Neural progenitor cell (in vitro differentiated cells): ENCODE measurements at regions not wholly inside any gene's neighbourhood (a gene's known extent, or its start where the extent isn't known, plus 50 kb on each side); places are given as distances from the start of the nearest gene placed in this dataset.

ENCODE experiments used
- DNase-seq: peaks from one replicate; pipeline ENCODE4 v3.0.0-alpha.2; 2016; ENCODE audit warnings: low spot score
- H2AFZ ChIP-seq: fragments of 200-600 bp; sonication (generic); replicated peaks from 2 replicates; pipeline ENCODE4 v1.6.1; 2016; ENCODE audit warnings: antibody characterized with exemption
- H3F3A ChIP-seq: fragments of 200-600 bp; sonication (generic); 2 replicates; pipeline ENCODE4 v1.6.1; 2016; ENCODE audit warnings: antibody characterized with exemption, low read depth
- H3K27ac ChIP-seq: fragments of 200-600 bp; sonication (generic); 2 replicates; pipeline ENCODE4 v1.5.1; 2016; ENCODE audit warnings: mild to moderate bottlenecking
- H3K27me3 ChIP-seq: fragments of 200-600 bp; sonication (generic); 2 replicates; pipeline ENCODE4 v1.6.1; 2016; ENCODE audit warnings: mild to moderate bottlenecking, moderate library complexity
- H3K36me3 ChIP-seq: fragments of 200-600 bp; sonication (generic); 2 replicates; pipeline ENCODE4 v1.5.1; 2016
- H3K4me1 ChIP-seq: fragments of 200-600 bp; sonication (generic); 2 replicates; pipeline ENCODE4 v1.6.1; 2016; ENCODE audit warnings: mixed run types
- H3K4me2 ChIP-seq: fragments of 200-600 bp; sonication (generic); 2 replicates; pipeline ENCODE4 v1.6.1; 2016
- H3K4me3 ChIP-seq: fragments of 200-600 bp; sonication (generic); 2 replicates; pipeline ENCODE4 v1.5.1; 2016
- H3K79me2 ChIP-seq: fragments of 200-600 bp; sonication (generic); 2 replicates; pipeline ENCODE4 v1.6.1; 2016; ENCODE audit warnings: low read depth
- H3K9ac ChIP-seq: fragments of 200-600 bp; sonication (generic); 2 replicates; pipeline ENCODE4 v1.6.1; 2016
- H3K9me3 ChIP-seq: fragments of 200-600 bp; sonication (generic); 2 replicates; pipeline ENCODE4 v1.5.1; 2016; ENCODE audit warnings: low read depth
- H4K20me1 ChIP-seq: fragments of 200-600 bp; sonication (generic); 2 replicates; pipeline ENCODE4 v1.6.1; 2016; ENCODE audit warnings: low read depth
- H3K27ac Mint-ChIP-seq: 3 replicates; pipeline ENCODE4 v1.8.0; 2021; ENCODE audit warnings: mixed read lengths
- H3K27me3 Mint-ChIP-seq: 2 replicates; pipeline ENCODE4 v1.8.0; 2022; ENCODE audit warnings: low read depth, mild to moderate bottlenecking, inconsistent platforms, moderate library complexity, mixed read lengths; ENCODE audit not compliant: insufficient read depth
- H3K36me3 Mint-ChIP-seq: 3 replicates; pipeline ENCODE4 v1.8.0; 2021; ENCODE audit warnings: mixed read lengths
- H3K4me1 Mint-ChIP-seq: 3 replicates; pipeline ENCODE4 v1.8.0; 2021; ENCODE audit warnings: mixed read lengths
- H3K4me3 Mint-ChIP-seq: 3 replicates; pipeline ENCODE4 v1.8.0; 2021; ENCODE audit warnings: mild to moderate bottlenecking, moderate library complexity, mixed read lengths
- H3K9me3 Mint-ChIP-seq: 3 replicates; pipeline ENCODE4 v1.8.0; 2020; ENCODE audit warnings: mixed read lengths
- EZH2 ChIP-seq: fragments of 200-600 bp; sonication (generic); IDR thresholded peaks from 2 replicates; pipeline ENCODE4 v1.6.1; 2017; ENCODE audit warnings: antibody characterized with exemption, mild to moderate bottlenecking, moderate library complexity
- EZH2phosphoT487 ChIP-seq: fragments of 200-600 bp; sonication (generic); IDR thresholded peaks from 2 replicates; pipeline ENCODE4 v1.6.1; 2017; ENCODE audit warnings: antibody characterized with exemption
- TF ChIP-seq, protein P1 (sequence below): fragments of 200-600 bp; sonication (generic); IDR thresholded peaks from 2 replicates; pipeline ENCODE4 v1.5.1; 2017; ENCODE audit warnings: antibody characterized with exemption, mild to moderate bottlenecking

DNA sequence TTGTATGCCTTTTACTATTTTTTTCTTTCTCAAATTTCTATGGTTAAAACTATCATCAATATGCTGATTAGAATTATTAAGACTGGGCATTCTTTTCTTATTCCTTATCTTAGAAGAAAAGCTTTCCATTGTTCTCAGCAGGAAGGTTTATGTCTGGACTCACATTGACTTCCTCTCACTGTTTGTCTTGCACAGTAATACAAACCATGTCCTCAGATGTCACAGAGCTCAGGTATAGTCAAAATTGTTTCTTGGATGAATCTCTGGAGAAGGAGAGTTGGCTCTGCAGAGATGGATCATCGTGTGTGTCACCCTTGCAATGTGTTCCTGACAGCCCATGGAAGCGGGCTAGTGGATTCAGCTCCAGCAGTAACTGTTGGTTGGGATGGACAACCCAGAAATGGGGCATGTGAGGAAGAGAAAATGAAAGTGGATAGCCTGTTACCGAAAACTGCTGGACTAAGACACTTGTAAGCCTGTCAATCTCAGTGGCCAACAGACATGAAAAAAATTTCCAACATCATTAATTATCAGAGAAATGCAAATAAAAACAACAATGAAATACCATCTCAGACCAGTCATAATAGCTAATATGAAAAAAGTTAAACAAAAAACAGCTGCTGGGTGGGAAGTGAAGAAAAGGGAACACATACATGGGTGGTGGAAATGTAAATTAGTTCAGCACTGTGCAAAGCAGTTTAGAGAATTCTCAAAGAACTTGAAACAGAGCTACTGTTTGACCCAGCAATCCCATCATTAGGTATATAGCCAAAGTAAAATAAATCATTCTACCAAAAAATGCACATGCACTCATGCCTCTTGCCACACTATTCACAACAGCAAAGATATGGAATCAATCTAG is 967.8 kb downstream of the TMEM121 start:
- peaks cover 19% of the 10 kb centered on the region for H3K9me3 ChIP-seq
- H3K9me3 Mint-ChIP-seq: peaks cover 57% of the 10 kb centered on the region

DNA sequence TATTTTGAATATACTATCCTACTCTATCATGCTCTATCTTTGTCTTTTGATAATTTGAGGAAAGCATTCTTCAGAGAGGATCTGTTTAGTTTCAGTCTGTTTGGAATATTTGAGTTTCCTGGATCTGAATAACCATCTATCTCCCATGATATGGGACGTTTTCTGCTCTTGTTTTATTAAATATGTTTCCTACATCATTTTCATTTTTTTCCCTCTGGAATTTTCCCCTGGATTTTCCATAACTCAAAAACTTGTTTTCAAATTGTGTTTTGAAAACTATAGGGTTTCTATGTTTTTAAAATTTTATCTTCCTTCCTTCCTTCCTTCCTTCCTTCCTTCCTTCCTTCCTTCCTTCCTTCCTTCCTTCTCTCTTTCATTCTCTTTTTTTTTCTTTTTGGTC is 974.2 kb downstream of the TMEM121 start:
- H3K27ac ChIP-seq: no peak overlapping the region
- Mint-ChIP-seq H3K4me3 (no peak overlapping the region), H3K27me3 (peaks cover 4% of the 10 kb centered on the region), H3K27ac (no peak overlapping the region), H3K4me1 (no peaks in the 10 kb centered on the region), H3K36me3 (no peaks in the 10 kb centered on the region), H3K9me3 (peaks cover 46% of the 10 kb centered on the region)
- TF ChIP-seq EZH2phosphoT487: no peak
- TF ChIP-seq, protein P1, sequence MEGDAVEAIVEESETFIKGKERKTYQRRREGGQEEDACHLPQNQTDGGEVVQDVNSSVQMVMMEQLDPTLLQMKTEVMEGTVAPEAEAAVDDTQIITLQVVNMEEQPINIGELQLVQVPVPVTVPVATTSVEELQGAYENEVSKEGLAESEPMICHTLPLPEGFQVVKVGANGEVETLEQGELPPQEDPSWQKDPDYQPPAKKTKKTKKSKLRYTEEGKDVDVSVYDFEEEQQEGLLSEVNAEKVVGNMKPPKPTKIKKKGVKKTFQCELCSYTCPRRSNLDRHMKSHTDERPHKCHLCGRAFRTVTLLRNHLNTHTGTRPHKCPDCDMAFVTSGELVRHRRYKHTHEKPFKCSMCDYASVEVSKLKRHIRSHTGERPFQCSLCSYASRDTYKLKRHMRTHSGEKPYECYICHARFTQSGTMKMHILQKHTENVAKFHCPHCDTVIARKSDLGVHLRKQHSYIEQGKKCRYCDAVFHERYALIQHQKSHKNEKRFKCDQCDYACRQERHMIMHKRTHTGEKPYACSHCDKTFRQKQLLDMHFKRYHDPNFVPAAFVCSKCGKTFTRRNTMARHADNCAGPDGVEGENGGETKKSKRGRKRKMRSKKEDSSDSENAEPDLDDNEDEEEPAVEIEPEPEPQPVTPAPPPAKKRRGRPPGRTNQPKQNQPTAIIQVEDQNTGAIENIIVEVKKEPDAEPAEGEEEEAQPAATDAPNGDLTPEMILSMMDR: no peak
- TF ChIP-seq EZH2: no peak
- no peak for DNase-seq
- H3K9me3 ChIP-seq: peaks cover 44% of the 10 kb centered on the region
- no peaks in the 10 kb centered on the region for H3K4me1 ChIP-seq
- no peaks in the 10 kb centered on the region for H3K36me3 ChIP-seq
- H3K79me2 ChIP-seq: no peaks in the 10 kb centered on the region
- no peaks in the 10 kb centered on the region for H4K20me1 ChIP-seq
- H3F3A ChIP-seq: no peaks in the 10 kb centered on the region
- H3K9ac ChIP-seq: no peak overlapping the region
- no peak overlapping the region for H2AFZ ChIP-seq
- no peak overlapping the region for H3K4me2 ChIP-seq
- H3K27me3 ChIP-seq: no peaks in the 10 kb centered on the region
- H3K4me3 ChIP-seq: no peak overlapping the region

More for the DNA sequence above, 967.8 kb downstream of the TMEM121 start:
- Mint-ChIP-seq H3K4me3 (no peak overlapping the region), H3K27ac (no peak overlapping the region), H3K27me3 (peaks cover 8% of the 10 kb centered on the region), H3K36me3 (no peaks in the 10 kb centered on the region), H3K4me1 (no peaks in the 10 kb centered on the region)
- Histone ChIP-seq H3K9ac (no peak overlapping the region), H3K4me1 (no peaks in the 10 kb centered on the region), H3K27ac (no peak overlapping the region), H4K20me1 (no peaks in the 10 kb centered on the region), H3K36me3 (no peaks in the 10 kb centered on the region), H3F3A (no peaks in the 10 kb centered on the region), H3K4me2 (no peak overlapping the region), H3K27me3 (no peaks in the 10 kb centered on the region), H2AFZ (no peak overlapping the region), H3K79me2 (no peaks in the 10 kb centered on the region), H3K4me3 (no peak overlapping the region)
- no peak for DNase-seq
- no peak for TF ChIP-seq EZH2phosphoT487
- TF ChIP-seq EZH2: no peak
- TF ChIP-seq, protein P1: no peak

DNA sequence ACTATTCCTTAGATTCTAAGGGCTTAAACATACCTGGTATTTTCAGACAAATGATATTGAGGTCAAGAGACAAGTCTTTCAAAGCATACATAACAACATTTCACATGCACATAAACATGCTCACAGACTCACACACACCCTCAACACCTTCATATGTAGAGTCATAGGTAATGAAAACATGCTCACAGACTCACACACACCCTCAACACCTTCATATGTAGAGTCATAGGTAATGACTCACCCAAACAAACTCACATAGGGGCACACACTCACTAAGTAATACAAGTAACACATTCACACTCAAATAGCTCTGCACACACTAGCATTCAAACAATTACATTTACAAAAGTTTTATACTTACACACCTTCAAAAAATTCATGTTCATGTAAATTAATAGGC is 975.5 kb downstream of the TMEM121 start:
- H2AFZ ChIP-seq: no peak overlapping the region
- H3K4me3 ChIP-seq: no peak overlapping the region
- H4K20me1 ChIP-seq: no peaks in the 10 kb centered on the region
- Mint-ChIP-seq H3K27ac (no peak overlapping the region), H3K27me3 (peaks cover 2% of the 10 kb centered on the region), H3K36me3 (no peaks in the 10 kb centered on the region), H3K9me3 (peaks cover 49% of the 10 kb centered on the region), H3K4me1 (no peaks in the 10 kb centered on the region), H3K4me3 (no peak overlapping the region)
- TF ChIP-seq EZH2phosphoT487 (no peak), EZH2 (no peak)
- TF ChIP-seq, protein P1: no peak
- no peak overlapping the region for H3K9ac ChIP-seq
- no peak overlapping the region for H3K27ac ChIP-seq
- H3K4me1 ChIP-seq: no peaks in the 10 kb centered on the region
- H3K79me2 ChIP-seq: no peaks in the 10 kb centered on the region
- H3K9me3 ChIP-seq: peaks cover 37% of the 10 kb centered on the region
- no peaks in the 10 kb centered on the region for H3K27me3 ChIP-seq
- H3F3A ChIP-seq: no peaks in the 10 kb centered on the region
- H3K4me2 ChIP-seq: no peak overlapping the region
- no peak for DNase-seq
- H3K36me3 ChIP-seq: no peaks in the 10 kb centered on the region
